ENCODE measurements at regions not wholly inside any gene's neighbourhood (a gene's known extent, or its start where the extent isn't known, plus 50 kb on each side); places are given as distances from the start of the nearest gene placed in this dataset.

GRCh38 chr15:77546870-77547269, 85.8 kb downstream of the LINGO1 start:
- no peak overlapping the region for H3K27ac ChIP-seq
- intact Hi-C loops (cut with DNase I; ENCODE audit: low total_unique reads): loop anchor here (10.0 kb wide), 1 partner anchor 432 kb away; no protein-coding TSS in a partner anchor
- 92 to 95% methylated on average over 1 of the region's 1 CpG for WGBS, 2 donors
- no peaks in the 10 kb centered on the region for H3K9me3 ChIP-seq
- no peak for DNase-seq
- H3K36me3 ChIP-seq (ENCODE audit: low read depth, missing control alignments): no peaks in the 10 kb centered on the region
- TF ChIP-seq POLR2A (IDR thresholded peaks at IDR 0.05) (no peak), CTCF (IDR thresholded peaks at IDR 0.05) (no peak)
- H3K27me3 ChIP-seq: no peaks in the 10 kb centered on the region
- H3K4me3 ChIP-seq: no peak overlapping the region
- H3K4me1 ChIP-seq: peaks cover 17% of the 10 kb centered on the region

GRCh38 chr15:77546050-77546501, 86.6 kb downstream of the LINGO1 start:
- Histone ChIP-seq H3K36me3 (ENCODE audit: low read depth, missing control alignments) (no peaks in the 10 kb centered on the region), H3K27ac (no peak overlapping the region), H3K9me3 (no peaks in the 10 kb centered on the region), H3K4me1 (peaks cover 17% of the 10 kb centered on the region), H3K27me3 (no peaks in the 10 kb centered on the region), H3K4me3 (no peak overlapping the region)
- intact Hi-C loops (cut with DNase I; ENCODE audit: low total_unique reads): loop anchor here (10.0 kb wide), 1 partner anchor 431 kb away; no protein-coding TSS in a partner anchor
- DNase-seq: peak; percentile 77
- TF ChIP-seq CTCF (IDR thresholded peaks at IDR 0.05) (no peak), POLR2A (IDR thresholded peaks at IDR 0.05) (no peak)
- 39 to 58% methylated on average over 3 to 4 of the region's 4 CpGs for WGBS, 2 donors

GRCh38 chr15:77545058-77545457, 87.7 kb downstream of the LINGO1 start:
- H3K9me3 ChIP-seq: no peaks in the 10 kb centered on the region
- no peak overlapping the region for H3K27ac ChIP-seq
- 68 to 70% methylated on average over 6 of the region's 6 CpGs for WGBS, 2 donors
- H3K36me3 ChIP-seq (ENCODE audit: low read depth, missing control alignments): no peaks in the 10 kb centered on the region
- H3K4me3 ChIP-seq: no peak overlapping the region
- no peaks in the 10 kb centered on the region for H3K27me3 ChIP-seq
- intact Hi-C loops (cut with DNase I; ENCODE audit: low total_unique reads): loop anchor here (10.0 kb wide), 1 partner anchor 430 kb away; no protein-coding TSS in a partner anchor
- no peak for TF ChIP-seq POLR2A (IDR thresholded peaks at IDR 0.05)
- TF ChIP-seq CTCF (IDR thresholded peaks at IDR 0.05): no peak
- peaks cover 17% of the 10 kb centered on the region for H3K4me1 ChIP-seq
- no peak for DNase-seq

- no peaks in the 10 kb centered on the region for H3K36me3 ChIP-seq (ENCODE audit: low read depth, missing control alignments)
- no peaks in the 10 kb centered on the region for H3K9me3 ChIP-seq
- DNase-seq: no peak
- H3K4me3 ChIP-seq: no peak overlapping the region
- peaks cover 18% of the 10 kb centered on the region for H3K4me1 ChIP-seq
- 70 to 73% methylated on average over 6 to 8 of the region's 8 CpGs for WGBS, 2 donors
- TF ChIP-seq CTCF (IDR thresholded peaks at IDR 0.05): no peak
- no peak for TF ChIP-seq POLR2A (IDR thresholded peaks at IDR 0.05)
- H3K27me3 ChIP-seq: no peaks in the 10 kb centered on the region
- H3K27ac ChIP-seq: no peak overlapping the region
- intact Hi-C loops (cut with DNase I; ENCODE audit: low total_unique reads): loop anchor here (10.0 kb wide), 1 partner anchor 429 kb away; no protein-coding TSS in a partner anchor
Observed at GRCh38 chr15:77544162-77544561, 88.5 kb downstream of the LINGO1 start.
